ENCODE measurements at regions not wholly inside any gene's neighbourhood (a gene's known extent, or its start where the extent isn't known, plus 50 kb on each side); places are given as distances from the start of the nearest gene placed in this dataset.

DNA sequence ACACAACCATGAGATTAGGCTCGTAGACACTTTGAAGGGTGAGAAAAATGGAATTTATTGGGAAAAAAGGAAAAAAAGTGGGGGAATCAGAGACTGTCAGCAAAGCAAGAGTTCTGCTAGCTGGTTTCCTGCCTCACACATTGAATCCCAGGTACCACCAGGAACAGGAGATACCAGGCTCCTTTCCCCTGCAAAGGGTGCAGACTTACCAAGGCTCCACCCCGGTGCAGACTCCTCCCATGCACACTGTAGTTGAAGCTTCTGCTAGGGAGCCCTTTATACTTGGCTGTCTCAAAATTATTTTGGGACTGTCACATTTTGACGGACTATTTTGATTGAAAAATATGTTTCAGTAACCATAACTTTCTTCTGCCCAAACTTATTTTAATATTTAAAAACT, 819.9 kb upstream of the GBE1 start:
- H3K4me3 ChIP-seq (ENCODE audit: low read depth, low read length): no peak overlapping the region
- TF ChIP-seq, protein P1, sequence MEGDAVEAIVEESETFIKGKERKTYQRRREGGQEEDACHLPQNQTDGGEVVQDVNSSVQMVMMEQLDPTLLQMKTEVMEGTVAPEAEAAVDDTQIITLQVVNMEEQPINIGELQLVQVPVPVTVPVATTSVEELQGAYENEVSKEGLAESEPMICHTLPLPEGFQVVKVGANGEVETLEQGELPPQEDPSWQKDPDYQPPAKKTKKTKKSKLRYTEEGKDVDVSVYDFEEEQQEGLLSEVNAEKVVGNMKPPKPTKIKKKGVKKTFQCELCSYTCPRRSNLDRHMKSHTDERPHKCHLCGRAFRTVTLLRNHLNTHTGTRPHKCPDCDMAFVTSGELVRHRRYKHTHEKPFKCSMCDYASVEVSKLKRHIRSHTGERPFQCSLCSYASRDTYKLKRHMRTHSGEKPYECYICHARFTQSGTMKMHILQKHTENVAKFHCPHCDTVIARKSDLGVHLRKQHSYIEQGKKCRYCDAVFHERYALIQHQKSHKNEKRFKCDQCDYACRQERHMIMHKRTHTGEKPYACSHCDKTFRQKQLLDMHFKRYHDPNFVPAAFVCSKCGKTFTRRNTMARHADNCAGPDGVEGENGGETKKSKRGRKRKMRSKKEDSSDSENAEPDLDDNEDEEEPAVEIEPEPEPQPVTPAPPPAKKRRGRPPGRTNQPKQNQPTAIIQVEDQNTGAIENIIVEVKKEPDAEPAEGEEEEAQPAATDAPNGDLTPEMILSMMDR (IDR thresholded peaks at IDR 0.05; ENCODE audit: borderline replicate concordance, insufficient read depth, low read depth, low read length): no peak

DNA sequence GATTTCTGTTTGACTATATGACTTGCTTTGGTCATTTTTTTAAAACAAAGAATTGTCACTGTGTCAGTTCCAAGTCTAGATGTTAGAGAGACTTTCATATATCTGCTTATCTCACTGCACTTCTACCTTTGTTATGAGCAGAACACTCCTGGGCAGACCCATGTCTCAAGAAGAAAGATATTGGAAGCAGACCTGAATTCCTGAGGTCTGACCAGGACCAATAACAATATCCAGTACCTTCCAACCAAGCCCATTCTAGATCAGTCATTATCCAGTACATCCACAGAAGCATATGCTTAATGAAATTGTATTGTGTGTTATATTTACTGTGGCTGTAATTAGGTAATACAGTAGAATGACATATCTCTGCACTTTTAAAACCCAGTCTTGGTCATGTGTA, 811.3 kb upstream of the GBE1 start:
- TF ChIP-seq, protein P1 (IDR thresholded peaks at IDR 0.05; ENCODE audit: borderline replicate concordance, insufficient read depth, low read depth, low read length): no peak
- H3K4me3 ChIP-seq (ENCODE audit: low read depth, low read length): no peak overlapping the region

GRCh38 chr3:82568776-82569338, 807.4 kb upstream of the GBE1 start:
- no peak overlapping the region for H3K4me3 ChIP-seq (ENCODE audit: low read depth, low read length)
- TF ChIP-seq, protein P1 (IDR thresholded peaks at IDR 0.05; ENCODE audit: borderline replicate concordance, insufficient read depth, low read depth, low read length): no peak

DNA sequence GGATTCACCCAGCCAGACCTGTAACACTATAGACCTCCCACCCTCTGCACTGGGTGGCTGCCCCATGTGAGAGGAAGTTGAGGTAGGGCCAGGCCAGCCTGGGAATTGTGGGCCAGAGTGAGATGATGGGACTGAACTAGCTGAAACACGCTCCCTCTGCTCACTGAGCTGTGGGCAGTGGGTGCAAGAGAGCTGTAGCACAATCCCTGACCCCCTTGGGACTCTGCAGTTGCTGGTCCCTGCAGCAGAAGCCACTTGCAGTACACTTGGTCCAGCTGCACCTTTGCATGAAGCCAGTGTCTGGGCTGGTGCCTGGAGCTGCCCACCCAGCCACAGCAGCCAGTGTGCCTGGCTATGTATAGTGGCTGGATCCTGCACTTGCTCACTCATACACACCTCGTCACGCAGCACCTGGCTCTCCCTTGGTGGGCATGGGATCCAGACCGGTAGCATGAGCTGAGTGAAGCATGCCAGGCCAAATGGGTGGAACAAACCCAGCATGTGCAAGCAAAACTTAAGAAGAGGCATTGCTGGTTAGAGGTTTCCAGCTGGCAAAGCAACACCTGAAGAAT, 805.7 kb upstream of the GBE1 start:
- H3K4me3 ChIP-seq (ENCODE audit: low read depth, low read length): no peak overlapping the region
- TF ChIP-seq, protein P1 (IDR thresholded peaks at IDR 0.05; ENCODE audit: borderline replicate concordance, insufficient read depth, low read depth, low read length): no peak

GRCh38 chr3:82562896-82563295, 801.5 kb upstream of the GBE1 start:
- TF ChIP-seq, protein P1 (IDR thresholded peaks at IDR 0.05; ENCODE audit: borderline replicate concordance, insufficient read depth, low read depth, low read length): no peak
- H3K4me3 ChIP-seq (ENCODE audit: low read depth, low read length): no peak overlapping the region

DNA sequence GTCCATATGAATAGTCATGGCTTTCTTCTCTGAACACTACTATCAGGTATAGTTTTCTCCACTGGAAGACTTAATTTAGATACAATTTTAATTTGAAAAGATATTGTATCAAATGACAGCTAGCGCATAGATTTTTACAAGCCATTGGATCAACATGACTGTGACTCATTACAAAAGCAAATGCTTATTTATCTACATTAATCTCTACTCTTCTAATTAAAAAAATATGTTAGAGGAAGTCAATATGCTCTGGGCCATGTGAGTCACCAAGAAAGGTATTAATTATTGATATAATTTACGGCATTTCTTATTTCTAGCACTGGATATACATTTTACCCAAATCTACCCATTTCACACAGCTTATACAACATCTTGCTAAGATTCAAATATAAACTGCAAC, 800.3 kb upstream of the GBE1 start:
- no peak overlapping the region for H3K4me3 ChIP-seq (ENCODE audit: low read depth, low read length)
- TF ChIP-seq, protein P1 (IDR thresholded peaks at IDR 0.05; ENCODE audit: borderline replicate concordance, insufficient read depth, low read depth, low read length): no peak

DNA sequence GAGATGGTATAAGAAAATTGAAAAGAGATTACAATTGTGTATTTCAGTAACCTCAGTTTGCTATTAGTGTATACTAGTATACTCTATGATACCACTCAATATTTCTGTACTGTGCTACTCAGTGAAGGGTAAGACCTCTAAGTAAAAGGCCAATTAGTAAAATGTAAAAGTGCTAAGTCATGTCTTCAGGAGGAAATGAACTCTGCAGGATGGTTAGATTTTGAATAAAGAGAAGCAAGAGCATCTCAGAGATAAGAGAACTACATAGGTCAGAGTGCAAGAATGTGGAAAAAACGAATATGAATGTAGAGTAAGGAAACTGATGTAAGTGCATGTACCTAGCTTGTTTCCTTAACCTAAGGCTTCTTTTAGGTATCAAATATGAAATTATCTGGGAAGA, 796.6 kb upstream of the GBE1 start:
- TF ChIP-seq, protein P1 (IDR thresholded peaks at IDR 0.05; ENCODE audit: borderline replicate concordance, insufficient read depth, low read depth, low read length): no peak
- H3K4me3 ChIP-seq (ENCODE audit: low read depth, low read length): no peak overlapping the region

All from GM12875 (cell line).